NCI-H510A treated with DMSO at 0.1 percent for 48 hours (cell line): ENCODE measurements at regions not wholly inside any gene's neighbourhood (a gene's known extent, or its start where the extent isn't known, plus 50 kb on each side); places are given as distances from the start of the nearest gene placed in this dataset.
A peak's percentile ranks its signal among the peaks of the same experiment; 100 is the strongest.

Experiments used
- DNase-seq: peaks from one replicate; lab custom pipeline; 2025; lab: John Stamatoyannopoulos, UW

DNA sequence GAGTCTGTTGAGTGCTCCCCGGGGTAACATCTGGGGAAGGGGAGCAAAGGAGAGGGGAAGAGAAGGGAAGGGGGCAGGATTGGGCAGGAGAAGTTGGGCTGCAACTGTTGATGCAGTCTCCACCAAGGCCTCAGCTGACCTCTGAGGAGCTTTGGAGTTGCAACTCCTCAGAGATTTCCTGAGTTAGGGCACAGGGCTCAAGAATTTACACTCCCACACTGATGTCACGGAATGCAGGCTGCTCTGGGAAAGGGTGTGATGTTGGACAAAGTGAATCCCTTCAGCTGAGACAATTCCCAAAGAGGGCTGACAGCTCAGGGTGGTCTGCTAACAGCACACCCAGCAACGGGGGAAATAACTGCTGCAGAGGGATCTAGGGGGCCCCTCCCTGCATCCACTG is 295.6 kb downstream of the PCNX1 start:
- DNase-seq: no peak

DNA sequence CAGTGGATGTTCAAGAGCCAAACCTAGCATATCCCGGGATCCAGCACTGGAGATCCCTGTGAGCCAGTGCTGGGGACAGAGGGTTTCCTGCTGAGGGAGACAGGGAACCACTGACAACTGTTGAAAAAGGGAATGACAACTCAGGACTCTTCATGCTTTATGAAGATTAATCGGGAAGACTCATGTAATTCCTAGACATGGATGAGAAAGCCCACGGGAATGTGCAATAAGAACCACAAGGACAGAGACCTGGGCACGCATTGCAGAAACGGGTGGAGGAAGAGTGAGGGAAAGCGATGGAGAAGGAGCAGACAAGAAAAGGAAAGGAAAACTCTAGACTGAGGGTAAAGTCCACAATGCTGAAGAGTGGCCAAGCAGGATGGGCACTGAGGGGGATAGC is 296.0 kb downstream of the PCNX1 start:
- no peak for DNase-seq

DNA sequence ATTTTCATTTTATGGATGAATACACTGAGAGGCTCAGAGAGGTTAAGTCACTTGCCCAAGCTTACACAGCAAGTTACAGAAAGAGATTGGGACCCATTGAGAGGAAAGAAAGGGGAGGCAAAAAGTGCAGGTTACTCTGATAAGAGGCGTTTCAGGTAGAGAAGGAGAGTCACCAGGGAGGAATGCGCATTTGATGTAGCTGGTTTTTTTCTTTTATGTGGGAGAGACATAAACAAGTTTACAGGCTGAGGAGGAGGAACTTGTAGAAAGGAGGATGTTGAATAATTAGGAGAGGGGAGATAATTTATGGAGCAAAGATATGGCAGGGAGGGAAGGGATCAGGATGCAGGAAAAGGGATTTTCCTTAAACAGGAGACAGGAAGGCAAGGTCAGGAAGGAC is 297.0 kb downstream of the PCNX1 start:
- no peak for DNase-seq

DNA sequence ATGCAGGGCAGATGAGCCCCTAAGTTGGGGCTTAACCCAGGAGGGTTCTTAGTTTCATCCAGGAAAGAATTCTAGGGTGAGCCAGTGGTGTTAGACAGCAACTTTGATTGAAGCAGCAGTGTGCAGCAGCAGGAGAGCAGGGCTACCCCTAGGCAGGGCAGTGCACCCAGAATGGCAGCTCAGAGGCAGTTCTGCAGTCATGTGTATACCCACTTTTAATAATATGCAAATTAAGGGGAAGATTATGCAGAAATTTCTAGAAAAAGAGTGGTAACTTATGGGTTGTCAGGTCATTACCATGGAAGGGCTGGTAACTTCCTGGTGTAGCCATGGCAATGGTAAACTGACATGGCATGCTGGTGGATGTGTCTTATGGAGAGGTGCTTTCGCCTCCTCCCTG is 297.5 kb downstream of the PCNX1 start:
- no peak for DNase-seq

GRCh38 chr14:71206123-71206522 is 298.9 kb downstream of the PCNX1 start:
- no peak for DNase-seq

GRCh38 chr14:71206766-71207371 is 299.6 kb downstream of the PCNX1 start:
- no peak for DNase-seq

DNA sequence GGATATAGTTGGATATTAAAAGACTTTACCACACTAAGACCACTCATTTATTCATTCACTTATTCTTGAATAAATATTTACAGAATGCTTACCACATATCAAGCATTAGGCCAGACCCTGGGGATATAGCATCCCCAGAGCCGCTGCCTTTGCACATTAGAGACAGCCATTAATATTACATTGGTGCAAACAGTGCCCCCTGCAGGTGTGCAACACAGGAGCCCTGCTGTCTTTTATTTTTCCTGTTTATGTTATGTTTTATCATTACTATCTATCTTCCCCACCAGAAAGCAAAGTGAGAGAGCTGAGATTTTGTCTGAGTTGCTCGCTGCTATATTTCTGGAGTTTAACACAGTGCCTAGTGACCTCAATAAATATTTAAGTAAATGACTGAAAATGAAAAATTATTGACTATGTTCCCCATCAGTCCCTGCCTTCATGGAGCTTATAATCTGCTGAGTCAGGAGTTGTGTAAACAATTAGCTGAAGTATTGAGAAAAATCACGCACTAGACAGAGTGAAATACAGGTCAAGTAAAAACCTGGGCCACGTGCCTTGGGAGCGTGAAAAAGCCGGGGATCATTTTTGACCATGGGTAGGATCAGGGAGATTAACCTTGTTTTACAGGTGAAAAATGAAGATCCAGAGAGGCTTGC is 301.6 kb downstream of the PCNX1 start:
- DNase-seq: no peak

GRCh38 chr14:71209888-71210287 is 302.6 kb downstream of the PCNX1 start:
- DNase-seq: no peak

DNA sequence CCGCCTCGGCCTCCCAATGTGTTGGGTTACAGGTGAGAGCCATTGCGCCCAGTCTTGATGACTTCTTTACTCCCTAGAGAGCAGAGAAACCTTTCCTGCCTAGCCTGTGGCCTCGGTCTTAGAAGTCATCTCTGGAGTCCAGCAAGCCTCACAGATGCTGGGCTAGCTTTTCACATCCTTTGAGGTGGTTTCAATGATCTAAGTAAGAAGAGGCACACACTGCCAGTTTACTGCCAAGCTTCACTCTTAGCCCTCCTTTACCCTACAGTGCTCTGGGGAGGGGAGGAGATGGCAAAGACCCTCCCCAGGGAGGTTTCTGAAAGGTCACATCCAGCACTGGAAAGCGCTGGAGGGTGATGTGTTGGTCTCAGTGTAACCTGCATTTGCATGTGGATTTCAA is 304.8 kb downstream of the PCNX1 start:
- DNase-seq: no peak

DNA sequence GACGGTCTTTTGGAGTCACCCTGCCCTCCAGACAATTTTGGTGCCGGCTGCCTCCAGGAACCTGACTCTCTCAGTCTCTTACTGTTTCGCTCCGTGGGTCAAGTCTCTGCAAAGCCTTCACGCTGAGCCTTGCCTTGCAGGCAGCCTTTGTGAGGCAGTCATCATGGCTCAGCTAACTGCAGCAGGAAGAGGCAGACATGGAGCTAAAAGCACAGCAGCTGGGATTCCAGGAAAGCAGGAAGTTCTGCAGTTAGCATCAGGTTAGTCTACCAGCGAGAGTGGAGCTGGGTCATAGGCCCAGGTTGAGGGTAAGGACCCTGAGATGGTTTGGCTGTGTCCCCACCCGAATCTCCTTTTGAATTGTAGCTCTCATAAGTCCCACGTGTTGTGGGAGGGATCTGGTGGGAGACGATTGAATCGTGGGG is 305.4 kb downstream of the PCNX1 start:
- DNase-seq: no peak

DNA sequence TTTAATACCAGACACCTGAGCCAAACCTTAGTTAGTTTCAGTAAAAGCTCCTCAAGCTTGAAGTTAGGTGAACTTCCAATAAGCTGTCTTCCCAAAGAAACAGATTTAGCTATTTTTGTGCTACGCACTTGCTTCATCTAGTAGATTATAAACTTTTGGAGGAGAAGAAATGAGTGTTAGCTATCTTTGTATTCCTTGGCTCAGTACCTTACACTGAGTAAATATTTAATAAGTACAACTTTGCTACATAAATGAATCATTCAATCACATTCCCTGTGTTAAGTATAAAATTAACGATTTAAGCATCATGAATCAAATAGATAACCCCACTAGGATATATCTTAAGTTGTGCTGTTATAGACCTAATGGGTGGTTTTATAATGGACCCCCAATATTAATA is 307.0 kb downstream of the PCNX1 start:
- no peak for DNase-seq

DNA sequence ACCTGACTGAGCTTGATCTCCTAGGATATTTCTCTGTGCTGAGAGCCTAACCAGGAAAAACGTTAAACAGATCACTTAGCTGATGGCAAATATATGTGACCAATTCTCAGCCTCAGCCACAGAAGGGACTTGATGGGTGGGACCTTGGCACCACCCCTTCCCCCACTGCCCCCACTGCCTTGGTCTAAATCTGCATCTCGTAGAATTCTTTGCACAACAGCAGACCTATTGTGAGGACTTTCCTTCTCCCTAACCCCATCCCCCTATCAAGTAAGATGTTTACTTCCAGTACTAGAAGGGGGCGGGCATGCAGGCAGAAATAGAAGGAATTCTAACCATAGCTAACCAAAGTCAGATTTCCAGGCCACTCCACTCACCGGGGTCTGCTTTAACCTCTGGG is 313.2 kb downstream of the PCNX1 start:
- no peak for DNase-seq

GRCh38 chr14:71221119-71221518 is 313.9 kb downstream of the PCNX1 start:
- DNase-seq: no peak

DNA sequence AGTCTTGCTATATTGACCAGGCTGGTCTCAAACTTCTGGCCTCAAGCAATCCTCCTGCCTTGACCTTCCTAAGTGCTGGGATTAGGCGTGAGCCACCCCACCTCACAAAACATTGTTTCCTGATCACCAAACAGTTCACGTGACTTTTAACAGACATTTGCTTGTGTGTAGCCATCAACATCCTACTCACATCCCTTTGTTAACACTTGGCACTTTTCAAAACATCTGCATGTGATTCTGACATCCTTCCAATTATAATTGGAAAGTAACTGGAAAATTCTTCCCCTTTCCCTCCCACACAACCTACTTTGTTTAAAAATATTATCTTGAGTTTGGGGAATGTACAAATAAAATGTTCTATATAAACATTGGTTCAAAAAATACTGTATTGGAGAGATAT is 317.9 kb downstream of the PCNX1 start:
- no peak for DNase-seq

DNA sequence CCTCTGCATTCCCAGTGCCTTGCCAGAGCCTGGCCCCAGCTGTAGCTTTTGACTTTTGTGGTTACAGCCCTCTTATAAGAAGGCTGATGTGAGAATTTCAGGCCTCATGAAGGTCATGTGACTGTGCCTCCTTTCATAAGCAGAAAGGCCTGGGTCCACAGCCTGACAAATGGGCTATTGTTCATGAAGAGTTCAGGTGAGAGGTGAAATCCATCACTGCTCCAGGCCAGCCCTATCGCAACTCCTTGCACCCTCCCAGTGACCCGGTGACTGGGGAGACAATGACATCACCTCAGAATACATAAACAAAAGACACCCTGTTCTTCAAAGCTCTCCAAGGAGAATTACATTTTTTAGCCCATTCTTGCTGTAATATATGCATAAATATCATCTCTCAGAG is 321.5 kb downstream of the PCNX1 start:
- no peak for DNase-seq

- DNase-seq: no peak
Measured at GRCh38 chr14:71229875-71230274, 322.6 kb downstream of the PCNX1 start.

- no peak for DNase-seq
Measured at GRCh38 chr14:71230897-71231296, 323.6 kb downstream of the PCNX1 start.

- peak; percentile 80 for DNase-seq
Measured at GRCh38 chr14:71231521-71232393, 324.5 kb downstream of the PCNX1 start.

GRCh38 chr14:71232506-71232905 is 325.2 kb downstream of the PCNX1 start:
- DNase-seq: peak; percentile 20

GRCh38 chr14:71235875-71236274 is 328.6 kb downstream of the PCNX1 start:
- DNase-seq: no peak

- DNase-seq: no peak
Measured at GRCh38 chr14:71236487-71236886, 329.2 kb downstream of the PCNX1 start.

DNA sequence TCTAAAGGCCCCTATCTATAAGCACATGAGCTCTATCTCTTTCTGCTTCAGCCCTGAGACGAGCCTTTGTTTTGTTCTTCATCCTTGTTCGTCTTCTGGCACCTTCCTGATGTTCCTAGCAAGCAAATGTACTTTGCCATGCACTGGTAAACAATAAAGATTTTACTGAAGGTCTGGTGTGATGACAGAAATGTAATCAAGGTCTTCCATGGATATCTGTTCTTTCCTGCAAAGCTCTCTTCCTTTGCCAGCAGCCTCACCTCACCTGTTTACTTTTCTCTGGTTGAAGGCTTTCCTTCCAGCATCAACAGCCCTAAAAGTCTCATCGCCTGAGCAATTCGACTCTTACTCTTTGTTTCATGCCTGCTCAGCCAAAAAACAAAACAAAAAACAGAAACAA is 330.3 kb downstream of the PCNX1 start:
- DNase-seq: peak; percentile 63

GRCh38 chr14:71238835-71239234 is 331.6 kb downstream of the PCNX1 start:
- no peak for DNase-seq
